K562 (cell line): ENCODE measurements at regions not wholly inside any gene's neighbourhood (a gene's known extent, or its start where the extent isn't known, plus 50 kb on each side); places are given as distances from the start of the nearest gene placed in this dataset.

ENCODE experiments used
- ATAC-seq: fragments of 200-7000 bp; cut with Tn5 transposase; 3 replicates; pipeline ENCODE4 v1.9.1; 2020; ENCODE audit warnings: moderate library complexity
- BruUV-seq: library from RNA; stranded (reverse); fragments of 400-500 nt; replicated peaks from 2 replicates; lab custom pipeline; 2021; lab: Mats Ljungman, UMichigan
- CTCF ChIA-PET: fragments of 300-600 bp; formaldehyde crosslinking; extraction: SDS; loops from one replicate; lab custom pipeline; 2021; ENCODE audit warnings: low intra/inter-chr PET ratio; lab: Yijun Ruan, JAX
- POLR2A ChIA-PET: fragments of 300-600, 350-650 bp; sonication (Branson Sonifier 250); formaldehyde crosslinking; extraction: SDS; loops from one replicate; lab custom pipeline; 2021; ENCODE audit warnings: antibody characterized with exemption, inconsistent platforms; lab: Yijun Ruan, JAX
- DNase-seq, 4 experiments: peaks; one replicate each; pipeline versions ENCODE4 v3.0.0 to v3.0.0-alpha.2; 2011 to 2018; ENCODE audit warnings: low spot score in 3 of 4, mixed read lengths in 3 of 4; ENCODE audit errors: extremely low read depth in 1 of 4
- FAIRE-seq: peaks from 2 replicates; lab custom pipeline; 2011; peaks lifted over from hg19 to GRCh38; lab: Jason Lieb, UNC
- H2AFZ ChIP-seq: 2 replicates; pipeline ENCODE4 v1.6.0; 2011; ENCODE audit warnings: low read depth, low read length, control low read depth, inconsistent platforms
- H3K27ac ChIP-seq: fragments of 200-600 bp; 3 replicates; pipeline ENCODE4 v1.8.0; 2011; ENCODE audit warnings: low read depth, mild to moderate bottlenecking, control low read depth, inconsistent platforms, low read length, moderate library complexity, mixed read lengths; ENCODE audit errors: extremely low read depth
- H3K27me3 ChIP-seq, 2 experiments: fragments of 300-600 bp in 1 of 2; 2 replicates in 1 of 2; 3 replicates in 1 of 2; pipeline versions ENCODE4 v1.6.0 to v1.8.0; 2011; ENCODE audit warnings: inconsistent platforms in 2 of 2, low read length in 2 of 2, mild to moderate bottlenecking in 1 of 2, mixed read lengths in 1 of 2, moderate library complexity in 1 of 2; ENCODE audit not compliant: control insufficient read depth in 2 of 2, insufficient read depth in 2 of 2
- H3K36me3 ChIP-seq: fragments of 300-600 bp; 3 replicates; pipeline ENCODE4 v1.8.0; 2011; ENCODE audit warnings: mild to moderate bottlenecking, low read length, inconsistent platforms; ENCODE audit not compliant: control insufficient read depth, insufficient read depth
- H3K4me1 ChIP-seq, 2 experiments: fragments of 200-600 bp in 1 of 2; replicated peaks in 1 of 2; 2 replicates in 1 of 2; 3 replicates in 1 of 2; pipeline versions ENCODE4 v1.5.1 to v1.8.0; 2011; ENCODE audit warnings: inconsistent platforms in 2 of 2, low read length in 2 of 2, mild to moderate bottlenecking in 1 of 2, mixed read lengths in 1 of 2, moderate library complexity in 1 of 2; ENCODE audit not compliant: control insufficient read depth in 2 of 2, insufficient read depth in 2 of 2
- H3K4me2 ChIP-seq: 2 replicates; pipeline ENCODE4 v1.6.1; 2011; ENCODE audit warnings: low read length, control low read depth, inconsistent platforms, mixed read lengths; ENCODE audit not compliant: insufficient read depth
- H3K4me3 ChIP-seq: fragments of 200-600 bp; sonication (generic), shearing (Covaris generic); 2 replicates; pipeline ENCODE4 v1.5.1; 2016; ENCODE audit warnings: control low read depth, inconsistent platforms
- H3K79me2 ChIP-seq: fragments of 200-600 bp; 3 replicates; pipeline ENCODE4 v1.8.0; 2011; ENCODE audit warnings: low read length, inconsistent platforms; ENCODE audit not compliant: control insufficient read depth, insufficient read depth
- H3K9ac ChIP-seq, 2 experiments: 2 replicates each; pipeline versions ENCODE4 v1.6.0 to v1.6.1; 2011; ENCODE audit warnings: low read depth in 2 of 2, low read length in 2 of 2, control low read depth in 1 of 2, inconsistent platforms in 1 of 2, mild to moderate bottlenecking in 1 of 2, mixed read lengths in 1 of 2; ENCODE audit not compliant: insufficient read depth in 1 of 2
- H3K9me1 ChIP-seq: one replicate; pipeline ENCODE4 v1.6.0; 2011; ENCODE audit warnings: inconsistent platforms, mild to moderate bottlenecking, low read length, moderate library complexity; ENCODE audit not compliant: control insufficient read depth, insufficient read depth
- H3K9me3 ChIP-seq: replicated peaks from 2 replicates; pipeline ENCODE4 v1.5.1; 2011; ENCODE audit warnings: low read depth, low read length, inconsistent platforms; ENCODE audit not compliant: control insufficient read depth, insufficient read depth
- H4K20me1 ChIP-seq: replicated peaks from 2 replicates; pipeline ENCODE4 v1.6.1; 2011; ENCODE audit warnings: low read length, inconsistent platforms, mixed read lengths; ENCODE audit not compliant: control insufficient read depth, insufficient read depth
- IRF2 ChIP-seq: sonication (generic); formaldehyde crosslinking; IDR thresholded peaks from 2 replicates; pipeline ENCODE4 v1.8.1; 2022; ENCODE audit warnings: mild to moderate bottlenecking, missing genetic modification reagents
- PBX2 ChIP-seq, 2 experiments: IDR thresholded peaks in 1 of 2; conservative IDR thresholded peaks in 1 of 2; 2 replicates each; pipeline ENCODE4 v1.6.1; 2016; ENCODE audit warnings: low read depth in 2 of 2, mild to moderate bottlenecking in 1 of 2, missing compliant biosample characterization in 1 of 2, missing genetic modification characterization in 1 of 2, moderate library complexity in 1 of 2
- SPI1 ChIP-seq: IDR thresholded peaks from 2 replicates; pipeline ENCODE4 v1.6.1; 2011; ENCODE audit warnings: low read depth, low read length, control low read depth, borderline replicate concordance
- TAF1 ChIP-seq: IDR thresholded peaks from 2 replicates; pipeline ENCODE4 v1.6.1; 2011; ENCODE audit warnings: mild to moderate bottlenecking, low read length, moderate library complexity; ENCODE audit not compliant: insufficient read depth, control insufficient read depth, severe bottlenecking; ENCODE audit errors: extremely low read depth
- THRA ChIP-seq: fragments of 450-650 bp; IDR thresholded peaks from 2 replicates; pipeline ENCODE4 v1.6.1; 2017; ENCODE audit warnings: mild to moderate bottlenecking, moderate library complexity
- ZBTB9 ChIP-seq: fragments of 450-650 bp; formaldehyde crosslinking; IDR thresholded peaks from 2 replicates; pipeline ENCODE4 v1.4.0; 2020; ENCODE audit warnings: mild to moderate bottlenecking, moderate library complexity
- WGBS: fragments of 100-300 bp; shearing (Covaris generic); methylation state at CpG from one replicate; pipeline ENCODE4 v1.1.6; 2016; ENCODE audit warnings: low coverage, mixed read lengths; ENCODE audit not compliant: insufficient coverage; ENCODE audit errors: missing lambda C conversion rate; 5-methylcytosine and 5-hydroxymethylcytosine counted together
- in situ Hi-C: fragments of 300-500 bp; cut with MboI; formaldehyde crosslinking; loops from 4 replicates; pipeline ENCODE4 v1.15.0; 2018; ENCODE audit warnings: inconsistent platforms, mixed read lengths
- intact Hi-C: fragments of 100-400 bp; cut with micrococcal nuclease; formaldehyde crosslinking; loops from 2 replicates; pipeline ENCODE4 v1.14.2; 2022

- no peak for TF ChIP-seq SPI1
- no peak for TF ChIP-seq IRF2 (CRISPR knock-in tag)
- no peak for TF ChIP-seq ZBTB9 (CRISPR knock-in tag)
Measured at GRCh38 chr5:81907012-81907635, 64.7 kb upstream of the ATG10 start (continued).

GRCh38 chr5:81906086-81906485 lies 65.7 kb upstream of the ATG10 start:
- Histone ChIP-seq H3K36me3 (no peaks in the 10 kb centered on the region), H4K20me1 (no peaks in the 10 kb centered on the region), H3K4me3 (no peak overlapping the region), H3K4me1 (peaks cover 0 to 18% of the 10 kb centered on the region in 2 experiments; a peak in 4 of 5 replicates), H3K79me2 (no peaks in the 10 kb centered on the region), H3K9ac (peak overlapping the region in 1 of 2 experiments; percentile 39; a peak in 1 of 4 replicates), H3K9me1 (no peaks in the 10 kb centered on the region), H3K27ac (no peak overlapping the region), H3K27me3 (no peaks in the 10 kb centered on the region), H3K9me3 (no peaks in the 10 kb centered on the region), H2AFZ (0 out of 2 replicates have a peak overlapping the region, but pooled peaks have one; percentile 19), H3K4me2 (no peak overlapping the region)
- ATAC-seq (peak; percentile 56), FAIRE-seq (no peak), DNase-seq (peak in 2 of 4 experiments; percentile 34 to 38)
- in situ Hi-C loops: no loop called here
- WGBS: 22% methylated on average over 5 of the region's 5 CpGs
- BruUV-seq: no TSS peak
- ChIA-PET POLR2A (no interaction called here), CTCF (no interaction called here)
- intact Hi-C loops: loop anchor here (5.0 kb wide), 1 partner anchor 66 kb away; the partner anchor contains the start of gene ATG10
- TF ChIP-seq THRA (no peak), PBX2 (CRISPR knock-in tag; IDR thresholded peaks at IDR 0.05; ENCODE audit: low read depth) (no peak), PBX2 (tag; conservative IDR thresholded peaks at IDR 0.05; ENCODE audit: low read depth) (0 out of 2 replicates have a peak, but pooled peaks have one; percentile 22), TAF1 (no peak)
